ENCODE measurements at regions not wholly inside any gene's neighbourhood (a gene's known extent, or its start where the extent isn't known, plus 50 kb on each side); places are given as distances from the start of the nearest gene placed in this dataset.
"Not testable (repeated sequence)": the region's sequence is repeated elsewhere in the genome, so short reads cannot be mapped to it uniquely, and the experiment has no call there.

DNA sequence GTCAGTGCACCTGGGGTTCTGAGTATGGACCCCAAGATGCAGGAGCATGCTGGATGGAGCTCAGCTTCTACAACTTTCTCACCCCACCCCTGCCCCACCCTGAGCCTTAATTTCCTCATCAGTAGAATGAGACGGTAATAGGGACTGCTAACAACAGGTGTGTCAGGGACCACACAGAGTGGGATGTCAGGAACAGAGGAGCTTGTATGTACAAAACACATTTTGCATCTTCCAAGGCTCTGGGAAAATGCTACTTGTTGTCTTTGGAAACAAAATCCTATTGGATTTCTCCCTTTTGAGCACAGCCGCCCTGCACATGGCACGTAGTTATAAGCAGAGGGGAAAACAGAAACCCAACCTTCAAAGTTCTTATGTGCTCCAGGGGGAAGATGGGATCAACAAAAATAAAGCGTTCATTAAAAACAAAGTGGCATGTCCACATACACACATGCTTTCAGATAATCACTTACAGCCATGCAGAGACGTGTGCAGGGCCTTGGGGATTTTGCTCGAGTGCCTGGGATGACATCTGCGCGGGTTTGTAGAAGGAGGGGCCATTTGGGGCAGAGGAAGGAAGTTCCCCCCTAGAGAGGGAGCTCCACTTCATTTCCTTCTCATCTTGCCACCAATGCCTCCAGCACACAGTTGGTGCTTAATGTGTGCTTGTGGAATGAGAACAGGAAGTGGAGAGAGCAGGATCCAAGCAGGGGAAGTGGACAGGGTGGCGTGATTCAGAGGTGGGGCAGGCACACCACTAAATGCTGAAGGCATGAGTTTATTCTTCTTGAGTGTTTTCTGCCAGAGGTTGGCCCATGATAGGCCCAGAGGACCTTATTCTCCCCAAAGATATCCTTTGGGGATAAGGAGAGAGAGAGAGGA, 138.9 kb downstream of the SMIM20 start:
- DNase-seq: no peak
- Mint-ChIP-seq H3K4me1 (peaks cover 0 to 2% (median 0%) of the 10 kb centered on the region in 4 donors), H3K4me3 (no peak overlapping the region), H3K9me3 (peaks cover 0 to 2% (median 0%) of the 10 kb centered on the region in 9 donors), H3K36me3 (no peaks in the 10 kb centered on the region), H3K27ac (no peak overlapping the region), H3K27me3 (peaks cover 10 to 33% (median 15%) of the 10 kb centered on the region in 5 donors)
- POLR2A ChIA-PET: no interaction called here
- no peak for ATAC-seq

DNA sequence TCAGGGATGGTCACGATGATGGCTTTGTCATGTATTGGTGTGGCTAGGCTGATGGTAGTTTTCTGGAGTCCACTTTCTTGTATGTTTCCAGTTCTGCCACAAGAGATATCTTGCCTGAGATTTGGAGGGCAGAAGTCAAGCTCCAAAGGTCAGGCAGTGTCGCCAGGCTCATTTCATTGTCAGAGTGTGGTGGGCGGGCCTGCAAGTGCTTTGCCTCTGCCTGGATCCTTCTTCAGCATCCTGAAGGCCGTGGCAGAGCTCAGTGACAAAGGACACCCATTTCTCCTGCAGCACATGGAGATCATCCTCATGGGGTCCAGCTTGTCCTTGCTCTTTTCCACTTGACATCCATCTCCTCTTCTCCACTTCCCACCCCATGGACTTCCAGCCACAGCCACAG, 139.7 kb downstream of the SMIM20 start:
- Mint-ChIP-seq H3K36me3 (no peaks in the 10 kb centered on the region), H3K4me3 (no peak overlapping the region), H3K27ac (peak overlapping the region in 1 of 10 donors; percentile 10), H3K4me1 (peaks cover 0 to 2% (median 0%) of the 10 kb centered on the region in 4 donors), H3K9me3 (peaks cover 0 to 2% (median 0%) of the 10 kb centered on the region in 9 donors), H3K27me3 (peaks cover 8 to 30% (median 16%) of the 10 kb centered on the region in 5 donors)
- POLR2A ChIA-PET: no interaction called here
- ATAC-seq (no peak), DNase-seq (no peak)

DNA sequence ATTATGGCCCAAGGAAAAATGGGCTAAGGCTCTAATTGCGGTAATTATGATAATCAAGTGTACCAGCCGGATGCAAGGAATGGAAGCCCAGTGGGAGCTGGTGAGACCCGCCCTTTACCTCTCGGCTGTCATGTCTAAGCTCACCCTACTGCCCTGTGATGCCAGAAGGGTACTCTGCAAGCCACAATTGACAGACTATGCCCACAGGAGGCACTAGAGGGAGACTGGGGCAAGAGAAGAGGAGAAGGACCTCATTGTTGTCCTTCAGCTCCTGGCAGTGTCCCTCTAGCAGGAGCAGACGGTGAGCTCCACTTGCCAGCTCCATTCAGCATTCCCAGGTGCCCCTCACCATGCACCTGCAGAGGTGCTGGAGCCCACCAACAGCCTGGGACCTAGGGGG, 141.8 kb downstream of the SMIM20 start:
- ATAC-seq (no peak), DNase-seq (no peak)
- peaks cover 0 to 2% (median 0%) of the 10 kb centered on the region in 4 donors for H3K4me1 Mint-ChIP-seq
- H3K4me3 Mint-ChIP-seq: no peak overlapping the region
- H3K27ac Mint-ChIP-seq: no peak overlapping the region
- peaks cover 0 to 18% (median 0%) of the 10 kb centered on the region in 3 donors for H3K36me3 Mint-ChIP-seq
- POLR2A ChIA-PET: no interaction called here
- peaks cover 2 to 20% (median 8%) of the 10 kb centered on the region in 5 donors for H3K27me3 Mint-ChIP-seq
- H3K9me3 Mint-ChIP-seq: peaks cover 0 to 15% (median 2%) of the 10 kb centered on the region in 9 donors

DNA sequence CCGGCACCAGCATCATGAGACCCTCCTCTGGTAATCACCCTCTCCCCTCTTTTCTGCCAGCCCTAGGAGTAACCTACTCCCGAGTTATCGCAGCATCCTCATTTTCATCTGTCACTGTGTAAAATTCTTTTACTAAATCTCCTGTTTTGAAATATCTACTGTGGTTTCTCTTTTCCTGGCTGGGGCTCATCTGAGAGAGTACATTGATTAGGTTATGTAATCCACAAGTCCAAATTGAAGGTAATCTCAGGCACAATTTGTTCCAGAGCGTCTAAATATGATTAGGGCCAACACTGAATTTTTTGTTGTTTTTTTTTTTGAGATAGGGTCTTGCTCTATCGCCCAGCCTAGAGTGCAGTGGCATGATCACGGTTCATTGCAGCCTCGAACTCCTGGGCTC, 142.4 kb downstream of the SMIM20 start:
- Mint-ChIP-seq H3K4me1 (peaks cover 0 to 2% (median 0%) of the 10 kb centered on the region in 4 donors), H3K27me3 (peaks cover 2 to 17% (median 7%) of the 10 kb centered on the region in 5 donors), H3K36me3 (peaks cover 0 to 18% (median 0%) of the 10 kb centered on the region in 3 donors), H3K27ac (no peak overlapping the region), H3K9me3 (peaks cover 0 to 15% (median 2%) of the 10 kb centered on the region in 9 donors), H3K4me3 (no peak overlapping the region)
- ATAC-seq: no peak
- DNase-seq: no peak
- POLR2A ChIA-PET: no interaction called here

DNA sequence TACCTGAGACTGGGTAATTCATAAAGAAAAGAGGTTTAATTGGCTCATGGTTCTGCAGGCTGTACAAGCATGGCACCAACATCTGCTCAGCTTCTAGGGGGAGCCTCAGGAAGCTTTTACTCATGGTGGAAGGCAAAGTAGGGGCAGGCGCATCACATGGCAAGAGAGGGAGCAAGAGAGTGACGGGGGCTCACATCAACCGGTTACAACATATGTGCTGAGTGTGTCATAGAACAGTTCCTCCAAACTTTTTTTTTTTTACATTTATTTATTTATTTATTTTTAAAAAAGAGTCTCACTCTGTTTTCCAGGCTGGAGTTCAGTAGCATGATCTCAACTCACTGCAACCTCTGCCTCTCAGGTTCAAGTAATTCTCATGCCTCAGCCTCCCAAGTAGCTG, 143.8 kb downstream of the SMIM20 start:
- ATAC-seq, POLR2A ChIA-PET, H3K4me3 Mint-ChIP-seq, DNase-seq, H3K4me1 Mint-ChIP-seq, H3K27ac Mint-ChIP-seq: not testable (repeated sequence)
- H3K36me3 Mint-ChIP-seq: peaks cover 0 to 18% (median 0%) of the 10 kb centered on the region in 3 donors
- H3K9me3 Mint-ChIP-seq: peaks cover 0 to 15% (median 2%) of the 10 kb centered on the region in 9 donors
- H3K27me3 Mint-ChIP-seq: peaks cover 2 to 17% (median 7%) of the 10 kb centered on the region in 5 donors

DNA sequence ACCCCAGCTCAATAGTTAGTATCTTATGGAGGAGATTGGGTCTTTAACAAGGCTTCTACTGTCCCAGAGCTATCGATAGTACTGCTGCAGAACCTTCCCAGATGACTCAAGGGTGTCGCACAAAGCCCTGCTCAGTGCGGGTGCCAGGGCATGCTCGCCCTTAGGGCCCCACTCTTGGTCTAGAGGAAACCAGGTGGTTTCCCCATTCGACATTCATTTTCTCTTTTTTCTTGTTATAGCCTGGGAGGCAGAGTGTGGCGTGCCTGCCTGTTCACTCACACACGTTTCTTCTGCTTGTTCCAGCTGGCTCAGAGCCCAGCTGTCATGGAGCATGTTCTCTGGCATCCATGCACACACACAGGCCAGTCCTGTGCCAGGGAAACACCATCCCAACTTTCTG, 144.5 kb downstream of the SMIM20 start:
- H3K27me3 Mint-ChIP-seq: peaks cover 2 to 17% (median 7%) of the 10 kb centered on the region in 5 donors
- H3K36me3 Mint-ChIP-seq: peaks cover 0 to 18% (median 0%) of the 10 kb centered on the region in 3 donors
- ATAC-seq (no peak), DNase-seq (no peak)
- H3K27ac Mint-ChIP-seq: no peak overlapping the region
- POLR2A ChIA-PET: no interaction called here
- peaks cover 0 to 15% (median 2%) of the 10 kb centered on the region in 9 donors for H3K9me3 Mint-ChIP-seq
- H3K4me1 Mint-ChIP-seq: no peaks in the 10 kb centered on the region
- no peak overlapping the region for H3K4me3 Mint-ChIP-seq

DNA sequence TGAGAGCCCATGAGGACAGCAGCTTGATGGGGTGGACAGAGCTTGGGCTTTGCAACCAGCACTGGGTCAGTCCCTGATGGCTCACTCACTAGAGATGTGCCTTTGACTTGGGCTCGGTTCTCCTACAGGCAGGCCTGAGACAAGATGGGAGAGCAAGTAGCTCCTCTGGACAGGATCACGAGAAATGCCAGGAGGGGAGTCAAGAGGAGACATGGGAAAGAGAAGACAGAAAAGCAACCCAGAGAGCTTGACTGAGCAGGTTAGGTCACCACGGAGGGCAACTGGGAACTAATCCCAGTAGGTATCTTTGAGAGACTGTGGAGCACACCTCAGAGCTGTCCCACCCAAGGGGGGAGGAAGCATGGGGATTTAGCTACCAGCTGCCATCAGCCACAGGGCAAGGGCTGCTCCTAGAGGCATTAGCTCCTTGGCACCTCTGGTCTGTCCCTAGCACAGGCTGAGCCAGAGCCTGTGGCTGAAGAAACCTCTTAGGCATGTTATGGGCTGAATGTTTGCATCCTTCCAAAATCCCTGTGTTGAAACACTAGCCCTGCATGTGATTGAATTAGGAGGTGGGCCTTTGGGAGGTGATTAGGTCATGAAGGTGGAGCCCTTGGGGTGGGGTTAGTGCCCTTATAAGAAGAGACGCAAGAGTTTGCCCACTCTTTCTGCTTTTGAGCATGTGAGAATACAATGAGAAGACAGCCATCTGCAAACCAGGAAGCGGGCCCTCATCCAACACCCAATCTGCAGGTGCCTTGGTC, 145.6 kb downstream of the SMIM20 start:
- POLR2A ChIA-PET: no interaction called here
- peaks cover 2 to 17% (median 7%) of the 10 kb centered on the region in 5 donors for H3K27me3 Mint-ChIP-seq
- no peak overlapping the region for H3K4me3 Mint-ChIP-seq
- H3K27ac Mint-ChIP-seq: no peak overlapping the region
- ATAC-seq (no peak), DNase-seq (no peak)
- peaks cover 0 to 18% (median 0%) of the 10 kb centered on the region in 3 donors for H3K36me3 Mint-ChIP-seq
- H3K9me3 Mint-ChIP-seq: peaks cover 0 to 15% (median 2%) of the 10 kb centered on the region in 9 donors
- H3K4me1 Mint-ChIP-seq: no peaks in the 10 kb centered on the region

DNA sequence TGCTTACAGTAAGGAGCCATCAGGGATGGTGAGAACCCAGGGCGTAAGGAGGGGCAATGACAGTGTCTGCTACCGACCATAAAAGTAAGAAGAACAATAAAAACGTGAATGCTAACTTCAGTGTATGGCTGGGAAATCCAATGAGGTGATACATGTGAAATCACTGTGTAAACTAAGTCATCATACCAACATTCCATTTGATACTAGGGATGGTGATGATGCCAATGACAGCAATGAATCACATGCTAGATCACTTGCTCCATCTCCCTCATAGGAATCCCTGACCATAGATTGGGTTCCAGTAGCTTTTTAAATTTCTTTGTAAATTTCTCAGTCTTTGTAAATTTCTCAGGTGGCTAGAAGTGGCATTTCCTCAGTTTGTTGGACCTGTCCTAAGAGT, 146.3 kb downstream of the SMIM20 start:
- H3K4me1 Mint-ChIP-seq: no peaks in the 10 kb centered on the region
- POLR2A ChIA-PET: no interaction called here
- ATAC-seq: no peak
- H3K27me3 Mint-ChIP-seq: peaks cover 2 to 17% (median 7%) of the 10 kb centered on the region in 5 donors
- peaks cover 0 to 15% (median 2%) of the 10 kb centered on the region in 9 donors for H3K9me3 Mint-ChIP-seq
- H3K36me3 Mint-ChIP-seq: peaks cover 0 to 18% (median 0%) of the 10 kb centered on the region in 3 donors
- no peak for DNase-seq
- no peak overlapping the region for H3K4me3 Mint-ChIP-seq
- no peak overlapping the region for H3K27ac Mint-ChIP-seq

DNA sequence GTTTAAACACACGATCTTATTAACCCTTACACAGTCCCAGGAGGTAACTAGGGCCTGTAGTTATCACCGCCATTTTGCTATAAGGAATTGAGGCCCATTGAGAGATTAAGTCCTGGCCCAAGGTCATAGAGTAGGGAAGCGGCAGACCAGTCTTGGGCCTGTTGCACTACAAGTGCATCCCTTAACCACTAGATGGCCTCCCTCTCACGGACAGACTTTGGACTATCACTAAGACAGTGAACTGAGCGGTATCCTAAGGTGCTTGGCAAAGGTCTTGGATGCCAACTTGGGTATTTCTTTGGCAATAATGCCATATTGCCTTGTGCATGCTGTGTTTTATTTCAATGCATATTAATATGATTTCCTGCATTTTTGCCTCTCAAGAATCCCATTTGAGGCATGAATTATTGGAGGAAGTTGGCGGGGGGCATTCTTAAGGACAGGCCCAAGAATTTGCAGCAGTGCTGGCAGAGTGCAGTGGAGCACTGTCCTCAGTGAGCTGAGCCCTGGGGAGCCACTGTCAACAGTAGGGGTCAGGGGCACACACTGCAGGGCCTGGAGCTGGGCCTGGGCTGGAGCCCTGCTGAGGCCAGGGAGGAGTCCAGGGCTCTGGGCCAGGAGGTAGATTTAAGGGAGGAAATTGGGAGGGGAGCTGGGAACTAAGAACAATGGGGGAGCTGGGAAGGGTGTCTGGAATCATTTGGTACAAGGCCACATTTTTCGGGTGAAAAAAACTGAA, 147.4 kb downstream of the SMIM20 start:
- ATAC-seq: no peak
- POLR2A ChIA-PET: no interaction called here

DNA sequence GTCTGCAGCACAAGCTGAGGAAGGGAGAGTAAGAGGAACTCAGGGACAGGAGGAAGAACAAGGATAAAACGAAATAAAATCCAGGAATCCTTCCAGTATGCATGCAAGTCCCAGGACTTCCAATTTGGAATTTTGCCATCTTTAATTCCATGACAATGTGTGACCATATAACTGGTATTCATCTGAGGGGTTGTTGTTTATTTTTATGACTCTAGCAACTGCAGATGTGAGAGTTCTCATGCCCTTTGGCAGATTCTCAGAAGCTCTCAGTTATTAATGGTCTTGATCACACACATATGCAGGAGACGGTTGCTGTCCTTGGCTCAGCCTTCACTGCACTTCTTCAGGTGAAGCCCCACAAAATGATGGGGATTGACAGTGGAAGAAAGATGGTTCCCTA, 148.2 kb downstream of the SMIM20 start:
- H3K4me1 Mint-ChIP-seq: no peaks in the 10 kb centered on the region
- H3K27ac Mint-ChIP-seq: no peak overlapping the region
- peaks cover 0 to 15% (median 2%) of the 10 kb centered on the region in 9 donors for H3K9me3 Mint-ChIP-seq
- peaks cover 0 to 18% (median 0%) of the 10 kb centered on the region in 3 donors for H3K36me3 Mint-ChIP-seq
- ATAC-seq: no peak
- H3K27me3 Mint-ChIP-seq: peaks cover 4 to 16% (median 5%) of the 10 kb centered on the region in 5 donors
- POLR2A ChIA-PET: no interaction called here
- no peak for DNase-seq
- H3K4me3 Mint-ChIP-seq: no peak overlapping the region

More for the DNA sequence above, 147.4 kb downstream of the SMIM20 start:
- no peak for DNase-seq
- Mint-ChIP-seq H3K4me3 (no peak overlapping the region), H3K9me3 (peaks cover 0 to 15% (median 2%) of the 10 kb centered on the region in 9 donors), H3K4me1 (no peaks in the 10 kb centered on the region), H3K27me3 (peaks cover 2 to 16% (median 6%) of the 10 kb centered on the region in 5 donors), H3K36me3 (peaks cover 0 to 18% (median 0%) of the 10 kb centered on the region in 3 donors), H3K27ac (no peak overlapping the region)

DNA sequence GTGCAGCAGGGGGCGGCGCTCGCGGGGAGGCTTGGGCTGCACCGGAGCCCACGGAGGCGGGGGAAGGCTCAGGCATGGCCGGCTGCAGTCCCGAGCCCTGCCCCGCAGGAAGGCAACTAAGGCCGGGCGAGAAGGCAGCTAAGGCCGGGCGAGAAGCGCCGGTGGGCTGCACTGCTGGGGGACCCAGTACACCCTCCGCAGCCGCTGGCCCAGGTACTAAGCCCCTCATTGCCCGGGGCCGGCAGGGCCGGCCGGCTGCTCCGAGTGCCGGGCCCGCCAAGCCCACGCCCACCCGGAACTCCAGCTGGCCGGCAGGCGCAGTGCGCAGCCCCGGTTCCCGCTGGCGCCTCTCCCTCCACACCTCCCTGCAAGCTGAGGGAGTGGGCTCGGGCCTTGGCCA, 150.0 kb downstream of the SMIM20 start:
- H3K4me1 Mint-ChIP-seq, H3K4me3 Mint-ChIP-seq, ATAC-seq, POLR2A ChIA-PET, DNase-seq, H3K27ac Mint-ChIP-seq: not testable (repeated sequence)
- peaks cover 0 to 15% (median 0%) of the 10 kb centered on the region in 3 donors for H3K36me3 Mint-ChIP-seq
- peaks cover 0 to 15% (median 2%) of the 10 kb centered on the region in 9 donors for H3K9me3 Mint-ChIP-seq
- peaks cover 2 to 18% (median 6%) of the 10 kb centered on the region in 5 donors for H3K27me3 Mint-ChIP-seq

DNA sequence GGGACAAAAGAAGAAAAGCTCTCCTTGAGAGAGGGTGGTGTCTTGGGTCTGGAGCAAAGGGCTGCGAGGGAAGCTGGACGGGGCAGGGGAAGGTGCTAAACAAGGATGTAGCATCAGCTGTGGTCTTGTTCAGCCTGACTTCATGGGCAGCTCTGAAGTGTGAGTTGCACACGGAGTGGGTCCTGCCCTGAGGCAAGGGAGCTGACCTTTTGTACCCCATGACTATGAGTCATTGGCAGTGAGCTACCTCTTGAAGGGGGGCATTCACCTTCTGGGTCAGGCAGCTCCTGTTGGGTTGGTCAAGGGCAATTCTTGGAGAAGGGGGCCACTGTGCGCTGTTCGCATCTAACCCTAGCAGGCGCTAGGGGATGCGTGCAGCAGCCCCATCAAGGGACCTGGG, 151.8 kb downstream of the SMIM20 start:
- POLR2A ChIA-PET: no interaction called here
- H3K27ac Mint-ChIP-seq: no peak overlapping the region
- H3K9me3 Mint-ChIP-seq: no peaks in the 10 kb centered on the region
- H3K36me3 Mint-ChIP-seq: no peaks in the 10 kb centered on the region
- ATAC-seq (no peak), DNase-seq (no peak)
- no peak overlapping the region for H3K4me3 Mint-ChIP-seq
- H3K4me1 Mint-ChIP-seq: no peaks in the 10 kb centered on the region
- peaks cover 2 to 18% (median 6%) of the 10 kb centered on the region in 5 donors for H3K27me3 Mint-ChIP-seq

Data from naive thymus-derived CD8-positive, alpha-beta T cell (primary cell).